Neural progenitor cell (in vitro differentiated cells): ENCODE measurements at regions not wholly inside any gene's neighbourhood (a gene's known extent, or its start where the extent isn't known, plus 50 kb on each side); places are given as distances from the start of the nearest gene placed in this dataset.
A peak's percentile ranks its signal among the peaks of the same experiment; 100 is the strongest.

Experiments used
- DNase-seq: peaks from one replicate; pipeline ENCODE4 v3.0.0-alpha.2; 2016; ENCODE audit warnings: low spot score
- H2AFZ ChIP-seq: fragments of 200-600 bp; sonication (generic); replicated peaks from 2 replicates; pipeline ENCODE4 v1.6.1; 2016; ENCODE audit warnings: antibody characterized with exemption
- H3F3A ChIP-seq: fragments of 200-600 bp; sonication (generic); 2 replicates; pipeline ENCODE4 v1.6.1; 2016; ENCODE audit warnings: antibody characterized with exemption, low read depth
- H3K27ac ChIP-seq: fragments of 200-600 bp; sonication (generic); 2 replicates; pipeline ENCODE4 v1.5.1; 2016; ENCODE audit warnings: mild to moderate bottlenecking
- H3K27me3 ChIP-seq: fragments of 200-600 bp; sonication (generic); 2 replicates; pipeline ENCODE4 v1.6.1; 2016; ENCODE audit warnings: mild to moderate bottlenecking, moderate library complexity
- H3K36me3 ChIP-seq: fragments of 200-600 bp; sonication (generic); 2 replicates; pipeline ENCODE4 v1.5.1; 2016
- H3K4me1 ChIP-seq: fragments of 200-600 bp; sonication (generic); 2 replicates; pipeline ENCODE4 v1.6.1; 2016; ENCODE audit warnings: mixed run types
- H3K4me2 ChIP-seq: fragments of 200-600 bp; sonication (generic); 2 replicates; pipeline ENCODE4 v1.6.1; 2016
- H3K4me3 ChIP-seq: fragments of 200-600 bp; sonication (generic); 2 replicates; pipeline ENCODE4 v1.5.1; 2016
- H3K79me2 ChIP-seq: fragments of 200-600 bp; sonication (generic); 2 replicates; pipeline ENCODE4 v1.6.1; 2016; ENCODE audit warnings: low read depth
- H3K9ac ChIP-seq: fragments of 200-600 bp; sonication (generic); 2 replicates; pipeline ENCODE4 v1.6.1; 2016
- H3K9me3 ChIP-seq: fragments of 200-600 bp; sonication (generic); 2 replicates; pipeline ENCODE4 v1.5.1; 2016; ENCODE audit warnings: low read depth
- H4K20me1 ChIP-seq: fragments of 200-600 bp; sonication (generic); 2 replicates; pipeline ENCODE4 v1.6.1; 2016; ENCODE audit warnings: low read depth
- H3K27ac Mint-ChIP-seq: 3 replicates; pipeline ENCODE4 v1.8.0; 2021; ENCODE audit warnings: mixed read lengths
- H3K27me3 Mint-ChIP-seq: 2 replicates; pipeline ENCODE4 v1.8.0; 2022; ENCODE audit warnings: low read depth, mild to moderate bottlenecking, inconsistent platforms, moderate library complexity, mixed read lengths; ENCODE audit not compliant: insufficient read depth
- H3K36me3 Mint-ChIP-seq: 3 replicates; pipeline ENCODE4 v1.8.0; 2021; ENCODE audit warnings: mixed read lengths
- H3K4me1 Mint-ChIP-seq: 3 replicates; pipeline ENCODE4 v1.8.0; 2021; ENCODE audit warnings: mixed read lengths
- H3K4me3 Mint-ChIP-seq: 3 replicates; pipeline ENCODE4 v1.8.0; 2021; ENCODE audit warnings: mild to moderate bottlenecking, moderate library complexity, mixed read lengths
- H3K9me3 Mint-ChIP-seq: 3 replicates; pipeline ENCODE4 v1.8.0; 2020; ENCODE audit warnings: mixed read lengths
- EZH2 ChIP-seq: fragments of 200-600 bp; sonication (generic); IDR thresholded peaks from 2 replicates; pipeline ENCODE4 v1.6.1; 2017; ENCODE audit warnings: antibody characterized with exemption, mild to moderate bottlenecking, moderate library complexity
- EZH2phosphoT487 ChIP-seq: fragments of 200-600 bp; sonication (generic); IDR thresholded peaks from 2 replicates; pipeline ENCODE4 v1.6.1; 2017; ENCODE audit warnings: antibody characterized with exemption
- TF ChIP-seq, protein P1 (sequence below): fragments of 200-600 bp; sonication (generic); IDR thresholded peaks from 2 replicates; pipeline ENCODE4 v1.5.1; 2017; ENCODE audit warnings: antibody characterized with exemption, mild to moderate bottlenecking

DNA sequence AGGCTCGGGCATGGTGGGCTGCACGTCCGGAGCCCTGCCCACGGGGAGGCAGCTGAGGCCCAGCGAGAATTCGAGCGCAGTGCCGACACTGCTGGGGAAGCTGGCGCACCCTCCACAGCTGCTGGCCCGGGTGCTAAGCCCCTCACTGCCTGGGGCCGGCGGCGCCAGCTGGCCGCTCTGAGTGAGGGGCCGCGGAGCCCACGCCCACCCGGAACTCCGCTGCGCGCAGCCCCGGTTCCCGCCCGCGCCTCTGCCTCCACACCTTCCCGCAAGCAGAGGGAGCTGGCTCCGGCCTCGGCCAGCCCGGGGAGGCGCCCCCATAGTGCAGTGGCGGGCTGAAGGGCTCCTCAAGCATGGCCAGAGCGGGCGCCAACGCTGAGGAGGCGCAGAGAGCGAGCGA is 2080.4 kb downstream of the PCDH9 start:
- no peak overlapping the region for H3K9ac ChIP-seq
- H4K20me1 ChIP-seq, result no peaks in the 10 kb centered on the region
- no peaks in the 10 kb centered on the region for H3K27me3 ChIP-seq
- H3K27me3 Mint-ChIP-seq, result no peaks in the 10 kb centered on the region
- no peaks in the 10 kb centered on the region for H3K4me1 ChIP-seq
- H3K9me3 ChIP-seq, result no peaks in the 10 kb centered on the region
- no peak overlapping the region for H3K4me2 ChIP-seq
- no peak overlapping the region for H3K4me3 Mint-ChIP-seq
- H3K36me3 ChIP-seq, result no peaks in the 10 kb centered on the region
- no peaks in the 10 kb centered on the region for H3F3A ChIP-seq
- no peak overlapping the region for H2AFZ ChIP-seq
- TF ChIP-seq EZH2 (no peak), EZH2phosphoT487 (no peak)
- TF ChIP-seq, protein P1, sequence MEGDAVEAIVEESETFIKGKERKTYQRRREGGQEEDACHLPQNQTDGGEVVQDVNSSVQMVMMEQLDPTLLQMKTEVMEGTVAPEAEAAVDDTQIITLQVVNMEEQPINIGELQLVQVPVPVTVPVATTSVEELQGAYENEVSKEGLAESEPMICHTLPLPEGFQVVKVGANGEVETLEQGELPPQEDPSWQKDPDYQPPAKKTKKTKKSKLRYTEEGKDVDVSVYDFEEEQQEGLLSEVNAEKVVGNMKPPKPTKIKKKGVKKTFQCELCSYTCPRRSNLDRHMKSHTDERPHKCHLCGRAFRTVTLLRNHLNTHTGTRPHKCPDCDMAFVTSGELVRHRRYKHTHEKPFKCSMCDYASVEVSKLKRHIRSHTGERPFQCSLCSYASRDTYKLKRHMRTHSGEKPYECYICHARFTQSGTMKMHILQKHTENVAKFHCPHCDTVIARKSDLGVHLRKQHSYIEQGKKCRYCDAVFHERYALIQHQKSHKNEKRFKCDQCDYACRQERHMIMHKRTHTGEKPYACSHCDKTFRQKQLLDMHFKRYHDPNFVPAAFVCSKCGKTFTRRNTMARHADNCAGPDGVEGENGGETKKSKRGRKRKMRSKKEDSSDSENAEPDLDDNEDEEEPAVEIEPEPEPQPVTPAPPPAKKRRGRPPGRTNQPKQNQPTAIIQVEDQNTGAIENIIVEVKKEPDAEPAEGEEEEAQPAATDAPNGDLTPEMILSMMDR, result no peak
- no peaks in the 10 kb centered on the region for H3K36me3 Mint-ChIP-seq
- H3K27ac ChIP-seq, result no peak overlapping the region
- H3K4me3 ChIP-seq, result no peak overlapping the region
- DNase-seq, result no peak
- no peak overlapping the region for H3K27ac Mint-ChIP-seq
- no peaks in the 10 kb centered on the region for H3K9me3 Mint-ChIP-seq
- H3K4me1 Mint-ChIP-seq, result no peaks in the 10 kb centered on the region
- no peaks in the 10 kb centered on the region for H3K79me2 ChIP-seq

DNA sequence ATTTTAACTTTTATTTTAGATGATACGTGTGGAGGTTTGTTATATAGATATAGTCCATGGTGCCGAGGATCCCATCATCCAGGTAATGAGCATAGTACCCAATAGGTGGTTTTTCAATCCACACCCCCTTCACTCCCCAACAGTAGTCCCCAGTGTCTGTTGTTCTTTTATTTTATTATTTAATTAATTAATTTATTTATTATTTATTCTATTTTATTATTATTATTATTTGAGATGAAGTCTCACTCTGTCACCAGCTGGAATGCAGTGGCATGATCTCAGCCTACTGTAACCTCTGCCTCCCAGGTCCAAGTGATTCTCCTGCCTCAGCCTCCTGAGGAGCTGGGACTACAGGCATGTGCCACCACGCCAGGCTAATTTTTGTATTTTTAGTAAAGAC is 2086.2 kb downstream of the PCDH9 start:
- H3K4me3 Mint-ChIP-seq, result no peak overlapping the region
- TF ChIP-seq, protein P1, result no peak
- TF ChIP-seq EZH2phosphoT487 (no peak), EZH2 (no peak)
- Histone ChIP-seq H3K27me3 (no peaks in the 10 kb centered on the region), H3F3A (no peaks in the 10 kb centered on the region), H3K79me2 (no peaks in the 10 kb centered on the region), H3K4me2 (no peak overlapping the region), H3K9me3 (no peaks in the 10 kb centered on the region), H3K4me1 (no peaks in the 10 kb centered on the region), H2AFZ (no peak overlapping the region), H3K36me3 (no peaks in the 10 kb centered on the region), H4K20me1 (no peaks in the 10 kb centered on the region), H3K9ac (no peak overlapping the region), H3K4me3 (no peak overlapping the region), H3K27ac (no peak overlapping the region)
- no peak overlapping the region for H3K27ac Mint-ChIP-seq
- H3K9me3 Mint-ChIP-seq, result no peaks in the 10 kb centered on the region
- DNase-seq, result no peak
- no peaks in the 10 kb centered on the region for H3K27me3 Mint-ChIP-seq
- H3K36me3 Mint-ChIP-seq, result no peaks in the 10 kb centered on the region
- H3K4me1 Mint-ChIP-seq, result no peaks in the 10 kb centered on the region

DNA sequence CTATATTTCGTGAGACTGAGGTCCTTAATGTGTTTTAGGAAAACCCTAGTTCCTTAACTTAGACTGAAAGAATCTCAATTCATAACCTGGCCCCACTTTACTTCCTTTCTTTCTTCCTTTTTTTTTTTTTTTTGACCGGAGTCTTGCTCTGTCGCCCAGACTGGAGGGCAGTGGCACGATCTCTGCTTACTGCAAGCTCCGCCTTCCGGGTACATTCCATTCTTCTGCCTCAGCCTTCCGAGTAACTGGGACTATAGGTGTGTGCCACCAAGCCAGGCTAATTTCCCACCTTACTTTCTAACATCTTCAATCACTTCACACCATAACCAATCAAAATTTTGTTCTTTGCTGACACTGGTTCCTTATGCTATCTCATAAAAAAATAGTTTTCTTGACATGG is 2097.0 kb downstream of the PCDH9 start:
- TF ChIP-seq EZH2 (no peak), EZH2phosphoT487 (no peak)
- TF ChIP-seq, protein P1, result no peak
- no peaks in the 10 kb centered on the region for H3K79me2 ChIP-seq
- Mint-ChIP-seq H3K4me3 (no peak overlapping the region), H3K36me3 (no peaks in the 10 kb centered on the region), H3K27ac (no peak overlapping the region), H3K27me3 (no peaks in the 10 kb centered on the region), H3K9me3 (no peaks in the 10 kb centered on the region), H3K4me1 (no peaks in the 10 kb centered on the region)
- H3K9ac ChIP-seq, result no peak overlapping the region
- no peak overlapping the region for H2AFZ ChIP-seq
- H3K27me3 ChIP-seq, result no peaks in the 10 kb centered on the region
- H3K27ac ChIP-seq, result no peak overlapping the region
- no peaks in the 10 kb centered on the region for H3K36me3 ChIP-seq
- no peaks in the 10 kb centered on the region for H3K9me3 ChIP-seq
- H3K4me2 ChIP-seq, result no peak overlapping the region
- no peaks in the 10 kb centered on the region for H3K4me1 ChIP-seq
- H4K20me1 ChIP-seq, result no peaks in the 10 kb centered on the region
- DNase-seq, result peak; percentile 38
- no peak overlapping the region for H3K4me3 ChIP-seq
- no peaks in the 10 kb centered on the region for H3F3A ChIP-seq

DNA sequence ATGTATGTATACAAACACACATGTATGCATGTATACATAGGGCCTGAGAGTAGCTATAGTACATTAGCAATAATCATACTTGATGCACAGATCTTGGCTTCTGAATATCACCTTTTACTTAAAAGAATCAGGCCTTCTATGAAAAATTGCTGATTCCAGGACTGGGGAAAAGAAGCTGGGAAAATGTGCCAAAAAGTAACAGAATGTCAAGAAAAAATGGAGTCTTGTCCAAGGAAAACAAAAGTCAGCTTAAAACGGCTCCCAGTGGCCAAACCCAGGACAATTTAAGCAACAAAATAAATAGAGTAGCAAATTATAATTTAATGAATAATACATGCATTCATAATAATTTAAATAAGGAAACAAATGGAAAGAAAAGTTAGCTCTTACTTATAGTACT is 2104.9 kb downstream of the PCDH9 start:
- Histone ChIP-seq H3K9ac (no peak overlapping the region), H3K4me2 (no peak overlapping the region), H3F3A (no peaks in the 10 kb centered on the region), H3K9me3 (no peaks in the 10 kb centered on the region), H3K4me1 (no peaks in the 10 kb centered on the region), H4K20me1 (no peaks in the 10 kb centered on the region), H3K79me2 (no peaks in the 10 kb centered on the region), H3K36me3 (no peaks in the 10 kb centered on the region), H3K4me3 (no peak overlapping the region), H3K27me3 (no peaks in the 10 kb centered on the region), H2AFZ (no peak overlapping the region), H3K27ac (no peak overlapping the region)
- no peak overlapping the region for H3K4me3 Mint-ChIP-seq
- no peaks in the 10 kb centered on the region for H3K9me3 Mint-ChIP-seq
- no peaks in the 10 kb centered on the region for H3K36me3 Mint-ChIP-seq
- no peaks in the 10 kb centered on the region for H3K27me3 Mint-ChIP-seq
- TF ChIP-seq EZH2, result no peak
- no peak for TF ChIP-seq EZH2phosphoT487
- TF ChIP-seq, protein P1, result no peak
- no peak overlapping the region for H3K27ac Mint-ChIP-seq
- no peak for DNase-seq
- H3K4me1 Mint-ChIP-seq, result no peaks in the 10 kb centered on the region
